NCI-H187 (cell line): ENCODE measurements at regions not wholly inside any gene's neighbourhood (a gene's known extent, or its start where the extent isn't known, plus 50 kb on each side); places are given as distances from the start of the nearest gene placed in this dataset.

ENCODE experiments used
- DNase-seq, 2 experiments: peaks; one replicate each; lab custom pipeline; 2025; lab: John Stamatoyannopoulos, UW

GRCh38 chr5:51449026-51449425 is 65.8 kb downstream of the ISL1 start:
- DNase-seq = no peak

GRCh38 chr5:51452562-51452961 is 69.3 kb downstream of the ISL1 start:
- no peak for DNase-seq

- DNase-seq = no peak
Observed at GRCh38 chr5:51465165-51465564, 81.9 kb downstream of the ISL1 start.

- DNase-seq = no peak
Observed at GRCh38 chr5:51466214-51466613, 83.0 kb downstream of the ISL1 start.

GRCh38 chr5:51468196-51468595 is 84.9 kb downstream of the ISL1 start:
- DNase-seq = no peak

- DNase-seq = no peak
Observed at GRCh38 chr5:51471630-51472029, 88.4 kb downstream of the ISL1 start.

GRCh38 chr5:51472472-51472871 is 89.2 kb downstream of the ISL1 start:
- no peak for DNase-seq

GRCh38 chr5:51475628-51476027 is 92.4 kb downstream of the ISL1 start:
- no peak for DNase-seq

- DNase-seq = no peak
Observed at GRCh38 chr5:51476431-51476830, 93.2 kb downstream of the ISL1 start.

GRCh38 chr5:51479840-51480239 is 96.6 kb downstream of the ISL1 start:
- DNase-seq = no peak

GRCh38 chr5:51484326-51484725 is 101.1 kb downstream of the ISL1 start:
- no peak for DNase-seq

GRCh38 chr5:51486158-51486557 is 102.9 kb downstream of the ISL1 start:
- DNase-seq = no peak

- no peak for DNase-seq
Observed at GRCh38 chr5:51487952-51488351, 104.7 kb downstream of the ISL1 start.

- no peak for DNase-seq
Observed at GRCh38 chr5:51488803-51489642, 105.8 kb downstream of the ISL1 start.

- no peak for DNase-seq
Observed at GRCh38 chr5:51494821-51495220, 111.6 kb downstream of the ISL1 start.

- no peak for DNase-seq
Observed at GRCh38 chr5:51495672-51496071, 112.4 kb downstream of the ISL1 start.

GRCh38 chr5:51517838-51518237 is 134.6 kb downstream of the ISL1 start:
- DNase-seq = no peak

GRCh38 chr5:51518607-51519006 is 135.4 kb downstream of the ISL1 start:
- no peak for DNase-seq

GRCh38 chr5:51521583-51521982 is 138.3 kb downstream of the ISL1 start:
- no peak for DNase-seq

- no peak for DNase-seq
Observed at GRCh38 chr5:51539232-51539631, 156.0 kb downstream of the ISL1 start.

GRCh38 chr5:51544031-51544785 is 161.0 kb downstream of the ISL1 start:
- DNase-seq = no peak

- no peak for DNase-seq
Observed at GRCh38 chr5:51556833-51557232, 173.6 kb downstream of the ISL1 start.

- no peak for DNase-seq
Observed at GRCh38 chr5:51558682-51559081, 175.4 kb downstream of the ISL1 start.
